HG02571 (cell line): ENCODE measurements at regions not wholly inside any gene's neighbourhood (a gene's known extent, or its start where the extent isn't known, plus 50 kb on each side); places are given as distances from the start of the nearest gene placed in this dataset.
A peak's percentile ranks its signal among the peaks of the same experiment; 100 is the strongest.
"Not testable (repeated sequence)": the region's sequence is repeated elsewhere in the genome, so short reads cannot be mapped to it uniquely, and the experiment has no call there.

Experiments
- ATAC-seq: cut with Tn5 transposase; IDR thresholded peaks from one replicate; pipeline ENCODE4 v1.9.1; 2021; ENCODE audit warnings: mild to moderate bottlenecking, moderate library complexity; ENCODE audit not compliant: unreplicated experiment

GRCh38 chr2:65625982-65626381 is 193.6 kb upstream of the SPRED2 start:
- no peak for ATAC-seq

DNA sequence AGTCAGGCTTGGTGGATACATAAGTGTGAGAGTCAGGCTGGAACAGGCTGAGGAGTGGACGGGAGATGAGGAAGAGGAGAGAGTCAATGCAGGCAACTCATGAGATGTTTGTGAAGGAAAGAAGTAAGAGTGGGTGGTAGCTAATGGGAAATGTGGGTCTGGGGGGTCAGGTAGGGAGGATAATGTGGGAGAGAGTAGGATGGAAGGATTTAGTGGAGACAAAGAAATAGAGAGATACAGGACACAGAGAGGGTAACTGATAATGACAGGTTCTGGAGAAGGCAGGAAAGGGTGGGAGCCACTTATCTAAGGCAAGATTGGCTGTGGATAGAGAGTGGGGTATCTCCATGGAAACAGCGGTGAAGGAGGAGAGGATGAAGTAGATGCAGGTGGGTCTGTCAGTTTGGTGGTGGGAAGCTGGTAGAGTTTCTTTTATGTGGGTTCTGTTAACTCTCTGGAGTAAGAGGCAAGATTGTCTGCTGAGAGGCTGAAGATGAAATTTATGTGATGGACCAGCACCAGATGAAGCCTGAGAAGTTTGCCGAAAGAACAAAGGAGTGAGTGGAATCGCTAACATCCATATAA is 190.6 kb upstream of the SPRED2 start:
- no peak for ATAC-seq

GRCh38 chr2:65622499-65622898 is 190.1 kb upstream of the SPRED2 start:
- ATAC-seq = no peak

DNA sequence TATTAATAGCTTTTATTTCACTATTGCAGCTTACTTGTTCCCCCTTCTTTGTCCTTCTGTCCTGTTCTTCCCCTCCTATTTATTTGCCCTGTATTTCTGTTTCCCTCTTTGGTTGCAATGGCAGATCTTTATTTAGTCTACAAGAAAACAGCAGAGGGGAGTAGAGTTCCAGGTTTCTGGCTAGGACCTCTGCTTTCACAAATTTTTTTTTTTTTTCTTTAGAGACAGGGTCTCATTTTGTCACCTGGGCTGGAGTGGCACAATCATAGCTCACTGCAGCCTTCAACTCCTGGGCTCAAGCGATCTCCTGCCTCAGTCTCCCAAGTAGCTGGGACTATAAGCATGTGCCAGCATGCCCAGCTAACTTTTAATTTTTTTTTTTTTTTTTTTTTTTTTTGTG is 188.1 kb upstream of the SPRED2 start:
- no peak for ATAC-seq

DNA sequence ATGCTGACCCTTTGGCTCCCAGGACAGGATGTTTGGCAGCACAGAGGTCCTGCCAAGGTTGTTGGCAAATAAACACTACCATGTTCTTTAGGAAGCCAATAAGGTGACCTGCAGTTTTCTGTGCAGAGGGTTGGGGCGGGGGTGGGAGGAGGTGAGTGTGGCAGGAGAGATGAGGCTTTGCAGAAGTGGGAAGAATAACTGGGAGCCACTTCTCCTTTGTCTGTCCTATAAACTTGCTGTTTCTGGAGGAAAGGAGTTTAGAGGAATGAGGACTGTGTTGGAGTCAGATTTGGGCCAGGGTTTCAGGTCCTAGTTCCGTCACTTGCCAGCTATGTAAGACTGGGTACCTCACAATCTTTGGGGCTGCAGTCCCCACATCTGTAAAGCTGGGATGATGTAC is 187.6 kb upstream of the SPRED2 start:
- ATAC-seq = no peak

DNA sequence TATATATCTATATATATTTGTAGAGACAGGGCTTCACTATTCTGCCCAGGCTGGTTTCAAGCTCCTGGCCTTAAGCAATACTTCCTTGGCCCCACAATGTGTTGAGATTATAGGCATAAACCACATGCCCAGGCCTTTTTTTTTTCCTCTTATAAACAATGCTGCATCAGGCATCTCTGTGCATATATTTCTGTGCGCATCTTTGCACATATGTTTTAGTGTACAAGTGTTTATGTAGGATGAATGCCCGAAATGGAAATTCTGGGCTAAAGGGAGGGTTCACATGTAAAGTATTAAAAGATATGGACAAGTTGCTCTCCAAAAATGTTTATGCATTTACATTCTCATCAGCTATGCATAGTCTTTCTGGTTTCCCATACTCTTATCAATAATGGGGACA is 183.2 kb upstream of the SPRED2 start:
- ATAC-seq = no peak

- no peak for ATAC-seq
Observed at GRCh38 chr2:65613968-65614555, 181.7 kb upstream of the SPRED2 start.

GRCh38 chr2:65611488-65611887 is 179.1 kb upstream of the SPRED2 start:
- ATAC-seq = no peak

DNA sequence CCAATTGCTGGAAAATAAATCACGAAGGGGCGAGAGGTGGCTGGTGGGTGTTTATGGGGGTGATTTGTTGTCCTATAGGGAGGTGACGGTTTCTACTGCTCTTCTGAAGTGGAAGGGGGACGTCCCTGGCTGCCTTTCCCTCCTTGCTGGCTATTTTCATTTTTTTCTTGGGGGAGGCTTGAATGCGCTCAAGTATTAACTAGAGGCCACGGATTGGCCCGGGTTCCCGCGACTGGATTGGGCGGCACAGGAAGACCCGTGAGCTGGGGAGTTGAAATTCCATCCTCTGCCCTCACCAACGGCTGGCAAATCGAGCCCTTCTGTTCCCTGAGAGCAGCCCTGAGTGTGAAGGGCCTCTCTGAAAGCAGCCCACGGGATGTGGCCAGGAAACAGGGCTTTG is 176.5 kb upstream of the SPRED2 start:
- no peak for ATAC-seq

DNA sequence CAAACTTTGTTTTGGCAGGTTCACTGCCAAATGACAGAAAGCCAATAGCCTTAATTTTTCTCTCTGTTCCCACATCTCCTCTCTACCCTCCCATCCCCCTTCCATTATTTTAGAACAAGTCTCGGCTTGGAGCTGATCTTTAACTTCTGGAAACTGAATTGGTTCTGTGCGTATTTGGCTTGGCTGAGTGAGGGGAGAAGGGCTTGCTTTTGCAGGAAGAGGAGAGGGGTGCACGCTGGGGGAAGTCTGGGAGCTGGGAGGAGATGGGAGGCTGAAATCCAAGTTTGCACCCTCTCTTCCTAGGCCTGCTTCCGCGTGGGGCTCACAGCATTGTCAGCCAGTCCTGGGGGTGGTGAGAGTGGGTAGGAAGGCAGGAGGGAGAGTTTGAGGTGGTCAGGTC is 176.1 kb upstream of the SPRED2 start:
- no peak for ATAC-seq

GRCh38 chr2:65607662-65608305 is 175.4 kb upstream of the SPRED2 start:
- ATAC-seq = no peak

- ATAC-seq = peak; percentile 51
Observed at GRCh38 chr2:65605743-65606058, 173.3 kb upstream of the SPRED2 start.

GRCh38 chr2:65605058-65605742 is 172.8 kb upstream of the SPRED2 start:
- ATAC-seq = peak; percentile 28

DNA sequence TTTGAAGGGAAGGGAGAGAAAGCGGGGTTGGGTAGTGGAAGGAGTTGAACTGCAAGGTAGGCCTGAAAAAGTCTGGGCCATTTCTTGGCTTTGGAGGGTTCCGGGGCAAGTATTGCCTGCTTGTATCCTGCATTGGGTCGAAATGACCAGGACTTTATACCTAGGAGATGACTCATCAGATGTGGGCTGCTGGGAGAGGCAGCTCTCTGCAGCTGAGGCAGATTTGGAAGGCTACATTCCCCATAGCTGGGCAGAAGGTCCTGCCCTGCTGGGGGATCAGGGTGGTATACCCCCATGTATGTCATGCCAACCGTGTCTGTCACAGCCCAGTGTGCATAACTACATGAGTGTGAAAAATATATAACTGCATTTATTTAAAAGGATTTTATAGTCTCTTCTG is 171.8 kb upstream of the SPRED2 start:
- ATAC-seq = no peak

- ATAC-seq = no peak
Observed at GRCh38 chr2:65602603-65603235, 170.3 kb upstream of the SPRED2 start.

DNA sequence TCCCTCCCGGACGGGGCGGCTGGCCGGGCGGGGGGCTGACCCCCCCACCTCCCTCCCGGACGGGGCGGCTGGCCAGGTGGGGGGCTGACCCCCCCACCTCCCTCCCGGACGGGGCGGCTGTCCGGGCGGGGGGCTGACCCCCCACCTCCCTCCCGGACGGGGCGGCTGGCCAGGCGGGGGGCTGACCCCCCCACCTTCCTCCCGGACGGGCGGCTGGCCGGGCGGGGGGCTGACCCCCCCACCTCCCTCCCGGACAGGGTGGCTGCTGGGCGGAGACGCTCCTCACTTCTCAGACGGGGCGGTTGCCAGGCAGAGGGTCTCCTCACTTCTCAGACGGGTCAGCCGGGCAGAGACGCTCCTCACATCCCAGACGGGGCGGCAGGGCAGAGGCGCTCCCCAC is 168.5 kb upstream of the SPRED2 start:
- ATAC-seq = not testable (repeated sequence)

- not testable (repeated sequence) for ATAC-seq
Observed at GRCh38 chr2:65600351-65600750, 168.0 kb upstream of the SPRED2 start.

DNA sequence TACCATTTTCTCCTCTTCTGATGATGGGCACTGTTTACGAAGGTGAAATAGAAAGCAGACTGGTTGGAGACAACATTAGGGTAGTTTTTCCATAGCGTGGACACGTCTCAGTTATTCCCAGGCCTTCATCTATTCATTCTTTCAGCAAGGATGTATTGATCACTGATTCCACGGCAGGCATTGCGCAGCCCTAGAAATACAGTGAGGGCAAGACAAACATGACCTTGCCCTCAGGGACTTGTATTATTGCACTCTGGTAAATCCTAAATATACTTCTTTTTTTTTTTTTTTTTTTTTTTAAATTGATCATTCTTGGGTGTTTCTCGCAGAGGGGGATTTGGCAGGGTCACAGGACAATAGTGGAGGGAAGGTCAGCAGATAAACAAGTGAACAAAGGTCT is 167.3 kb upstream of the SPRED2 start:
- no peak for ATAC-seq

DNA sequence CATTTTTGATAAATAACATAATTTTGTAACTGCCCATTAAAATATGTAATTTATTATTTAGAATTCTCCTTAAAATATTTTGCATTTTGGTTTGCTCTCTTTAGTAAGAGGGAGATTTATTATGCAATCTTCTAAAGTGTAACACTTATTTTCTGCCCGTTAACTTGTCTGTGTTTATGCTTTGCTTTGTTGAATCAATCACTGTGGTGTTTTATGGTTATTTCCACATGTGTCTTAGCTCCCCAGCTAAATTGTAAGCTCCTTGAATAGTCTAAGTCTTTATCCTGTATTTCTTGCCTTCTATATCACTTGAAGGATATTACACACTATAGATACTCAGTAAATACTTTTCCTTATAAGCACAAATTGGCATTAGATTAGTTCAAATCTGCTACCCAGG is 166.6 kb upstream of the SPRED2 start:
- no peak for ATAC-seq

GRCh38 chr2:65598264-65598663 is 165.9 kb upstream of the SPRED2 start:
- no peak for ATAC-seq

DNA sequence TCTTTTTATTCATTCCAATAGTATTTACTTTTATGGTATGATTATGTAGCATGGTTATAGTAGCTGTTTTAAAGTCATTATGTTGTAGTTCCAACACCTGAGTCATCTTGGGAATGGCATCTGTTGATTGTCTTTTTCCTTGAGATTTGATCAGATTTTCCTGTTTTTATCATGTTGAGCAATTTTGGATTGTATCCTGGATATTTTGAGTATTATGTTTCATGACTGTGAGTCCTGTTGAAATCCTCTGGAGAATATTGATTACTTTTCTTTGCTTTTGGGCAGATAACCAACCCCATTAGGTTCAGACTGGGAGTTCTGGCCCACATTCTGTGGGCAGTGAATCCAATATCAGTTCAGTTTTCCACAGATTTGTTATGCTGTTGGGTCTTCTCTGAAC is 163.2 kb upstream of the SPRED2 start:
- no peak for ATAC-seq

DNA sequence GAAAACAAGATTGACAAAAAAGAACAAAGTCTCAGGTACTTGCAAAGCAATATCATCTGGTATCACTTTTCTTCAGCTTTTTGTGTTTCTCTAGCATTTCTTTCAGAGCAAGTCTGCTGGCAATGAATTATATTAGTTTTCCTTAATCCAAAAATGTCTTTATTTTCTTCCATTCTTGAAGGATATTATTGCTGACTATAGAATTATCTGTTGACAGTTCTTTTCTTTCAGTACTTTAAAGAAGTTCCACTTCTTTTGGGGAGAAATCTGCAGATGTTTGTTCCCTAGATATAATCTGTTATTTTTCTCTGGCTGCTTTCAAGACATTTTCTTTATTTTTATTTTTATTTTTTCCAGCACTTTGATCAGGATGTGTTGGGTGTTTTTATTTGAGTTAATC is 161.8 kb upstream of the SPRED2 start:
- no peak for ATAC-seq
